ENCODE measurements at regions not wholly inside any gene's neighbourhood (a gene's known extent, or its start where the extent isn't known, plus 50 kb on each side); places are given as distances from the start of the nearest gene placed in this dataset.

- no peaks in the 10 kb centered on the region for H3K4me1 Mint-ChIP-seq
- H3K4me3 Mint-ChIP-seq, result no peak overlapping the region
- no peak overlapping the region for H3K4me3 ChIP-seq (replicated peaks in 1 of 3; ENCODE audit: low read depth in 2 of 3, low read length in 3 of 3)
- H4K20me1 ChIP-seq (ENCODE audit: insufficient read depth, low read length), result no peaks in the 10 kb centered on the region
- H3K9ac ChIP-seq (ENCODE audit: insufficient read depth, low read length, poor library complexity, severe bottlenecking), result no peak overlapping the region
- H3K27ac ChIP-seq (ENCODE audit: low read depth in 1 of 2, low read length in 2 of 2), result no peak overlapping the region
- no peak overlapping the region for H2AFZ ChIP-seq (ENCODE audit: insufficient read depth, low read depth, low read length, poor library complexity, severe bottlenecking)
- H3K27me3 Mint-ChIP-seq (ENCODE audit: low read depth in 3 of 3), result no peaks in the 10 kb centered on the region
- H3K36me3 ChIP-seq (replicated peaks in 1 of 2; ENCODE audit: control insufficient read depth in 1 of 2, insufficient read depth in 2 of 2, low read length in 2 of 2), result no peaks in the 10 kb centered on the region
- no peaks in the 10 kb centered on the region for H3K9me3 Mint-ChIP-seq
- H3K4me2 ChIP-seq (replicated peaks; ENCODE audit: extremely low read depth, low read length, poor library complexity, severe bottlenecking), result no peak overlapping the region
- H3K9me3 ChIP-seq (replicated peaks in 1 of 2; ENCODE audit: control insufficient read depth in 1 of 2, insufficient read depth in 1 of 2, low read length in 2 of 2), result no peaks in the 10 kb centered on the region
- H3K36me3 Mint-ChIP-seq, result no peaks in the 10 kb centered on the region
- H3K79me2 ChIP-seq (ENCODE audit: insufficient read depth, low read length), result no peaks in the 10 kb centered on the region
- H3K27me3 ChIP-seq (ENCODE audit: control insufficient read depth in 2 of 2, insufficient read depth in 2 of 2, low read length in 2 of 2), result no peaks in the 10 kb centered on the region
- no peak overlapping the region for H3K27ac Mint-ChIP-seq
- DNase-seq, result no peak
- intact Hi-C loops (cut with micrococcal nuclease), result no loop called here
- H3K4me1 ChIP-seq (ENCODE audit: control insufficient read depth in 1 of 2, insufficient read depth in 2 of 2, low read length in 2 of 2), result no peaks in the 10 kb centered on the region
- TF ChIP-seq, protein P1, sequence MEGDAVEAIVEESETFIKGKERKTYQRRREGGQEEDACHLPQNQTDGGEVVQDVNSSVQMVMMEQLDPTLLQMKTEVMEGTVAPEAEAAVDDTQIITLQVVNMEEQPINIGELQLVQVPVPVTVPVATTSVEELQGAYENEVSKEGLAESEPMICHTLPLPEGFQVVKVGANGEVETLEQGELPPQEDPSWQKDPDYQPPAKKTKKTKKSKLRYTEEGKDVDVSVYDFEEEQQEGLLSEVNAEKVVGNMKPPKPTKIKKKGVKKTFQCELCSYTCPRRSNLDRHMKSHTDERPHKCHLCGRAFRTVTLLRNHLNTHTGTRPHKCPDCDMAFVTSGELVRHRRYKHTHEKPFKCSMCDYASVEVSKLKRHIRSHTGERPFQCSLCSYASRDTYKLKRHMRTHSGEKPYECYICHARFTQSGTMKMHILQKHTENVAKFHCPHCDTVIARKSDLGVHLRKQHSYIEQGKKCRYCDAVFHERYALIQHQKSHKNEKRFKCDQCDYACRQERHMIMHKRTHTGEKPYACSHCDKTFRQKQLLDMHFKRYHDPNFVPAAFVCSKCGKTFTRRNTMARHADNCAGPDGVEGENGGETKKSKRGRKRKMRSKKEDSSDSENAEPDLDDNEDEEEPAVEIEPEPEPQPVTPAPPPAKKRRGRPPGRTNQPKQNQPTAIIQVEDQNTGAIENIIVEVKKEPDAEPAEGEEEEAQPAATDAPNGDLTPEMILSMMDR (IDR thresholded peaks at IDR 0.05), result no peak
Measured at GRCh38 chr6:147023148-147023547, 181.1 kb upstream of the STXBP5 start.

- DNase-seq, result no peak
- H3K27ac ChIP-seq (ENCODE audit: low read depth in 1 of 2, low read length in 2 of 2), result no peak overlapping the region
Measured at GRCh38 chr6:147023581-147023980, 180.6 kb upstream of the STXBP5 start.

More at GRCh38 chr6:147023581-147023980, 180.6 kb upstream of the STXBP5 start:
- Histone ChIP-seq H3K4me1 (ENCODE audit: control insufficient read depth in 1 of 2, insufficient read depth in 2 of 2, low read length in 2 of 2) (no peaks in the 10 kb centered on the region), H3K9ac (ENCODE audit: insufficient read depth, low read length, poor library complexity, severe bottlenecking) (no peak overlapping the region), H3K4me2 (replicated peaks; ENCODE audit: extremely low read depth, low read length, poor library complexity, severe bottlenecking) (no peak overlapping the region), H3K27me3 (ENCODE audit: control insufficient read depth in 2 of 2, insufficient read depth in 2 of 2, low read length in 2 of 2) (no peaks in the 10 kb centered on the region), H3K79me2 (ENCODE audit: insufficient read depth, low read length) (no peaks in the 10 kb centered on the region), H3K36me3 (replicated peaks in 1 of 2; ENCODE audit: control insufficient read depth in 1 of 2, insufficient read depth in 2 of 2, low read length in 2 of 2) (no peaks in the 10 kb centered on the region), H3K9me3 (replicated peaks in 1 of 2; ENCODE audit: control insufficient read depth in 1 of 2, insufficient read depth in 1 of 2, low read length in 2 of 2) (no peaks in the 10 kb centered on the region), H4K20me1 (ENCODE audit: insufficient read depth, low read length) (no peaks in the 10 kb centered on the region), H2AFZ (ENCODE audit: insufficient read depth, low read depth, low read length, poor library complexity, severe bottlenecking) (no peak overlapping the region), H3K4me3 (replicated peaks in 1 of 3; ENCODE audit: low read depth in 2 of 3, low read length in 3 of 3) (no peak overlapping the region)
- Mint-ChIP-seq H3K36me3 (no peaks in the 10 kb centered on the region), H3K9me3 (no peaks in the 10 kb centered on the region), H3K4me3 (no peak overlapping the region), H3K27me3 (ENCODE audit: low read depth in 3 of 3) (no peaks in the 10 kb centered on the region), H3K4me1 (no peaks in the 10 kb centered on the region), H3K27ac (no peak overlapping the region)
- TF ChIP-seq, protein P1 (IDR thresholded peaks at IDR 0.05), result no peak
- intact Hi-C loops (cut with micrococcal nuclease), result no loop called here
- 95% methylated on average over 3 of the region's 3 CpGs for WGBS (ENCODE audit: insufficient coverage)
